WERI-Rb-1 (cell line): ENCODE measurements at regions not wholly inside any gene's neighbourhood (a gene's known extent, or its start where the extent isn't known, plus 50 kb on each side); places are given as distances from the start of the nearest gene placed in this dataset.

Experiments
- DNase-seq: peaks from one replicate; pipeline ENCODE4 v3.0.0-alpha.2; 2020
- H3K27ac ChIP-seq: fragments of 250-450 bp; sonication (Bioruptor Pico); 2 replicates; pipeline ENCODE4 v1.5.1; 2020; ENCODE audit warnings: mild to moderate bottlenecking, moderate library complexity
- H3K27me3 ChIP-seq: fragments of 250-450 bp; sonication (Bioruptor Pico); 2 replicates; pipeline ENCODE4 v1.5.1; 2021; ENCODE audit warnings: mild to moderate bottlenecking, low read depth, moderate library complexity; ENCODE audit not compliant: insufficient read depth, severe bottlenecking
- H3K36me3 ChIP-seq: fragments of 250-450 bp; sonication (Bioruptor Pico); 2 replicates; pipeline ENCODE4 v1.5.1; 2020; ENCODE audit warnings: mild to moderate bottlenecking, moderate library complexity
- H3K4me3 ChIP-seq: 2 replicates; pipeline ENCODE4 v1.5.1; 2011; ENCODE audit warnings: low read depth, mild to moderate bottlenecking, control low read depth, low read length
- H3K9me3 ChIP-seq: fragments of 250-450 bp; sonication (Bioruptor Pico); 2 replicates; pipeline ENCODE4 v1.5.1; 2021; ENCODE audit warnings: mild to moderate bottlenecking, moderate library complexity; ENCODE audit not compliant: severe bottlenecking
- CTCF ChIP-seq: IDR thresholded peaks from 2 replicates; pipeline ENCODE4 v1.5.1; 2011; ENCODE audit warnings: low read depth, mild to moderate bottlenecking, control low read depth, inconsistent platforms, low read length

- no peak for DNase-seq
- no peaks in the 10 kb centered on the region for H3K27me3 ChIP-seq
Measured at GRCh38 chr4:27463816-27464215, 603.2 kb downstream of the STIM2 start.

GRCh38 chr4:27467351-27467750, 606.7 kb downstream of the STIM2 start:
- TF ChIP-seq CTCF = no peak
- H3K36me3 ChIP-seq = no peaks in the 10 kb centered on the region
- no peak overlapping the region for H3K27ac ChIP-seq
- no peaks in the 10 kb centered on the region for H3K27me3 ChIP-seq
- H3K4me3 ChIP-seq = no peak overlapping the region
- no peak for DNase-seq
- no peaks in the 10 kb centered on the region for H3K9me3 ChIP-seq

More at GRCh38 chr4:27463816-27464215, 603.2 kb downstream of the STIM2 start:
- TF ChIP-seq CTCF = no peak
- no peaks in the 10 kb centered on the region for H3K36me3 ChIP-seq
- H3K9me3 ChIP-seq = no peaks in the 10 kb centered on the region
- H3K27ac ChIP-seq = no peak overlapping the region
- H3K4me3 ChIP-seq = no peak overlapping the region

- TF ChIP-seq CTCF = no peak
- DNase-seq = no peak
- no peak overlapping the region for H3K27ac ChIP-seq
Measured at GRCh38 chr4:27472364-27472763, 611.7 kb downstream of the STIM2 start.

GRCh38 chr4:27474691-27475090, 614.0 kb downstream of the STIM2 start:
- TF ChIP-seq CTCF = no peak
- H3K9me3 ChIP-seq = no peaks in the 10 kb centered on the region
- H3K27me3 ChIP-seq = no peaks in the 10 kb centered on the region
- H3K36me3 ChIP-seq = no peaks in the 10 kb centered on the region
- H3K27ac ChIP-seq = no peak overlapping the region
- H3K4me3 ChIP-seq = no peak overlapping the region
- no peak for DNase-seq

More at GRCh38 chr4:27472364-27472763, 611.7 kb downstream of the STIM2 start:
- H3K27me3 ChIP-seq = no peaks in the 10 kb centered on the region
- H3K9me3 ChIP-seq = no peaks in the 10 kb centered on the region
- no peak overlapping the region for H3K4me3 ChIP-seq
- no peaks in the 10 kb centered on the region for H3K36me3 ChIP-seq

GRCh38 chr4:27484216-27484615, 623.6 kb downstream of the STIM2 start:
- no peaks in the 10 kb centered on the region for H3K27me3 ChIP-seq
- H3K36me3 ChIP-seq = no peaks in the 10 kb centered on the region
- TF ChIP-seq CTCF = no peak
- DNase-seq = no peak
- H3K27ac ChIP-seq = no peak overlapping the region
- H3K4me3 ChIP-seq = no peak overlapping the region
- no peaks in the 10 kb centered on the region for H3K9me3 ChIP-seq

GRCh38 chr4:27490315-27490714, 629.7 kb downstream of the STIM2 start:
- TF ChIP-seq CTCF = no peak
- H3K27me3 ChIP-seq = no peaks in the 10 kb centered on the region
- no peak for DNase-seq
- no peaks in the 10 kb centered on the region for H3K36me3 ChIP-seq
- no peaks in the 10 kb centered on the region for H3K9me3 ChIP-seq
- no peak overlapping the region for H3K27ac ChIP-seq
- H3K4me3 ChIP-seq = no peak overlapping the region
